SK-N-DZ (cell line): ENCODE measurements at regions not wholly inside any gene's neighbourhood (a gene's known extent, or its start where the extent isn't known, plus 50 kb on each side); places are given as distances from the start of the nearest gene placed in this dataset.
"Not testable (repeated sequence)": the region's sequence is repeated elsewhere in the genome, so short reads cannot be mapped to it uniquely, and the experiment has no call there.

Experiments
- DNase-seq: peaks from one replicate; pipeline ENCODE4 v3.0.0-alpha.2; 2015; ENCODE audit warnings: low spot score

DNA sequence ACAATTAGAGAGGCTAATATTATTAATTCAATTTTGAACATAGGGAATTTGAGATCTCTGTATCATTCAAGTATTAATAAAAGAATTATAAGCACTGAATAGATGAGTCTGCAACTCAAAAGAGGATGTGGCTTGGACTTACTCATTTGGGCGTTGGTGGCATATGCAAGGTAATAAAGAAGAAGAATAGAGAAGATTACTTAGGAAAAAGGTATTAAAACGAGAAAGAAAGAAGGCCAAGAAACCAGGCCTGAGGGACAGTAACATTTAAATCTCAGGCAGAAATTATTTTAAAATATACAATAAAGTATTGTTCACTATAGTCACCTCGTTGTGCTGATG is 383.0 kb upstream of the INTU start:
- DNase-seq, result no peak

DNA sequence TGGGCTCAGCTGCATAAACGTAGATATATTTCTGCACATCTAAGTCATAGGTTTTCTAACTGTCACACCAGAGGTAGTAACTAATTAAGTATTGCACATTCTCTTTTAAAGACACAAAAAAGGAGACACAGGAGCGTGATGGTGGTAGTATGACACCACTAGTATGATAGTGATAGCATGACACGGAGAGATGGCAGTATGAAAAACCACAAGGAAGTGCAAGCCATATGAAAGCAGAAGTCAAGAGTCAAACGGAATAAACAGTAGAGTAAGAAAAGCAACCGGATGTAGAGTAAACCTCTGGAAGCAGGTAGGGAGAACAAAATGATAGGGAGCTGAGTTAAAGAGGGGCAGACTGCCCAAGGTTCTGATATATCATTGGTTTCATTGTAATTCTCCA is 382.2 kb upstream of the INTU start:
- DNase-seq, result no peak

DNA sequence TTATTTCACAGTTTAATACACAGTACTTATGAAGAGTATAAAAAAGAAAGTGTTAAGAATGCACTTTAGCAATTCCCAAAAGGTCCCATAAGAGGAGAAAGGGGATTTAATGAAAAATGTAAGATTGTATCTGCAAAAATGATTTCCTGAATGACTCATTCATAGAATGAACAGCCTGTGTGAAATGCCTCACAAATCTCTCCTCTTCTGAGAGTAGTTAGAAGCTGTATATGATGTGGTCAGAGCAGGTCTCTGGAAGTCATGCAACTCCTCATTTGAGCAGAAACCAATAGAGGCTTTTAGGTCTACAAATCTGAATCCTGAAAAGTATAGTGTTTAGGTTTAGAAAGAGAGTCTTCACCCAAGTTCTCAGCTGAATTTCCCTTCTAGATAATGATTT is 381.3 kb upstream of the INTU start:
- DNase-seq, result no peak

DNA sequence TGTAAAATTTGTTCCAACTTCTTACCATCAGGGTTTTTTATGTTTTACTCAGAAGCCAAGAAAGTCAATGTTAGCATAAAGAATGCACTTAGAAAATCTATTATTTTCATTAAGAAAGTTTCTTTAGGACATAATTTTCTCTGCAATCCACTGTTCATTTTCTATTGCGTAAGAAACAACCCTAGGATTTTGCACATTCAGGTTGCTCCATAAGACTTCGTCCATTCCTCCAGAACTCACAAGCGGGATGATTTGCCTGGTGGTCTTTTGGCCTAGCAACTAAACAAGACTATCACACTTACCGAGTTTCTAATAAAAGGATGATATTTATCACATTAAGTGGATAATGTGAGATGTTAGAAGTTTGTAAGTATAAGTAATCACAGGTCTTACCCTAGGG is 376.3 kb upstream of the INTU start:
- no peak for DNase-seq

DNA sequence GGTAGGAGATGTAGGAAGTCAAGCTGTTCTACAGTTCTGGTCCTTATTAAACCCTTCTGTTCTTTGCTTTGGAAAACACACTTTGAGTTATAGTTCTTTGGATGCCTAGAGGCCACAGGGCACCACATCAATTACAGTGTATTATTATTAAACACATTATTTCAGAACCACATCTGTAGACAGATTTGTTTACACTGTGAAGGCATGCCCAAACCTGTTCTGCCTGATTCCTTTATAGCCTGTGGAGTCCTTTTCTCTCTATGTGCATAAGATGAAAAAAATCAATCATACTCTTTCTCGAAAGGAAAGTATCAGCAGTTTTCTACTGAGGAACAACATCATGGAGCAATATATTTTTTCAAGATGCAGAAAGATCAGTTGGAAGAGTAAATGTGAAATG is 371.3 kb upstream of the INTU start:
- DNase-seq, result no peak

DNA sequence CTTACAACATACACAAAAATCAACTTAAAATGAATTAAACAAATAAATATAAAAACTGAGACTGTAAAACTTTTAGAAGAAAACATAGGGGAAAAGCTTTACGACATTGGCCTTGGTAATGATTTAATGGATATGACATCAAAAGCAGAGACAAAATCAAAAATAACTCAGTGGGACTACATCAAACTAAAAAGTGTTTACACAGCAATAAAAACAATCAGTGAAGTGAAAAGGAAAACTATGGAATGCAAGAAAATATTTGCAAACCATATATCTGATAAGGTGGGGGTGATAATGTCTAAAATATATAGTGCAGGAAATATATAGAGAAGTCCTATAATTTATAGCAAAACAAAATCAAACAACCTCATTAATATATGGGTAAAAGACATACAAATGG is 364.4 kb upstream of the INTU start:
- no peak for DNase-seq

DNA sequence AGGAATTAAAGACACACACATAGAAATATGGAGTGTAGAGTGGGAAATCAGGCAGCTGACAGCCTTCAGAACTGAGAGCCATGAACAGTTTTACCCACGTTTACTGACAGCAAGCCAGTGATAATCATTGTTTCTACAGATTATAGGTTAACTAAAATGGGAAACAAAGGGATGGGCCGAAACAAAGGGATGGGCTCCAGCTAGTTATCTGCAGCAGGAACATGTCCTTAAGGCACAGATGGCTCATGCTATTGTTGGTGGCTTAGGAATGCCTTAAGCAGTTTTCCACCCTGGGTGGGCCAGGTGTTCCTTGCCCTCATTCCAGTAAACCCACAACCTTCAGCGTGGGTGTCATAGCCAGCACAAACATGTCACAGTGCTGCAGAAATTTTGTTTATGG is 355.7 kb upstream of the INTU start:
- DNase-seq, result not testable (repeated sequence)

DNA sequence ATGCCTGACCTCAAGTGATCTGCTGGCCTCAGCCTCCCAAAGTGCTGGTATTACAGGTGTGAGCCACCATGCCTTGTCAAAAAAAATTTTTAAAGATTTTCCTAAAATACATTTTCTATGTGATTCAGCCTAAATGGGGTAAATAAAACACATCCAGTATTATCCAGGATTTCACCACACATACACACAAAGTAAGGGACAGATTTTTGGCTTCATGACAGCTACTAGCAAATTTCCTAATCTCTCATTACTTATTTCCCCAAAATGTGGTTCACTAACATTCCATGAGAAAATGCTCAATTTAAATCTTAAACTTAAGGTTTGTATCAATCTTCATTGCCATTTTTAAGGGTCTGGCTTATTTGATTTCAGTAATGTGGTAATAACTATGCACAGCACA is 348.5 kb upstream of the INTU start:
- no peak for DNase-seq

DNA sequence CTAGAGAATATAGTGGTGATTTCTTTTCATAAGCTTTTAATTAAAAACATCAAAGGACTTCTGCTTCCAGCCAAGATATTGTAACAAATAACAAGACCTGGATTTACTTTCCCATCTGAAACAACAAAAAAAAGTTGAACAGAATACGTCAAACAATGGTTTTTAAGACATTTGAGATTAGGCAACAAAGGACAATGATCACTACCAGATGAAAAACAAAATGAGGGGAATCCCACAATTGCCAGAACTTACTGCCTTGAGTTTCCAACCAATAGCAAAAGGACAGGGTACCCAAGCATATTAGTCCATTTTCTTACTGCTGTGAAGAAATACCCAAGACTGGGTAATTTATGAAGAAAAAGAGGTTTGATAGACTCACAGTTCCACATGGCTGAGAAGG is 341.4 kb upstream of the INTU start:
- DNase-seq, result no peak

DNA sequence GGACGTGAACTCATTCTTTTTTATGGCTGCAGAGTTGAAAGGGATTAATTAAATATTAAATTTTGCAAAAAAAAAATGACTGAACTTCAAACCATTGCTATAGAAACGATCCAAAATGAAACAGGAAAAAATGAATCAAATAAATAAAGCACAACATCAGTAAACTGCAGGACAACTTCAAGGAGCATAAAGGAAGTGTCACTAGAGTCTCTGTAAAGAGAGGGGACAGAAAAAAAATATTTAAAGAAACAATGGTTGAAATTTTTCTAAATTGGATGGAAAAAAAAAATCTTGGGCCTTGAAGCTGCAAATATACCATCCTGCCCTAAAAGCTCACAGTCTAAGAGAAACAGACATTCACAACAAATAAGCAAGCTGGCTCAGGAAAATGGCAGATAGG is 339.3 kb upstream of the INTU start:
- no peak for DNase-seq

DNA sequence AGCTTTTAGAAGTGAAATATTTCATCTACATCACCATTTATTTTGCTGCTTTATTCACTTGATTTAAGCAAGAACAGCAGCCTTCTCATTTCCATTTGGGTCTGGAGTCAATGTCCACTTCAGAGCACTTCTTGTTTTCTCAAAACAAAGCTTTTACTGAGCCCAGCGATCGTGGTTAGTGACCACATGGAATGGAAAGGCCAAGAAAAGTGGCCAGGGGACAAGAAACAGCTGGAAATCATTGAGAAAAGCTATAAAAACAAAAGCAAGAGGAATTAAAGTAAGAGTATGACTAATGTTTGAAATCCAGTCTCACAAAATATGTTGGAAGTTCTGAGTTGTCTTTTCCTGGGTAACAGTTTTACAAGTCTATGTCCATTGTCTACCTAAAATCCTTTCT is 328.4 kb upstream of the INTU start:
- DNase-seq, result no peak

DNA sequence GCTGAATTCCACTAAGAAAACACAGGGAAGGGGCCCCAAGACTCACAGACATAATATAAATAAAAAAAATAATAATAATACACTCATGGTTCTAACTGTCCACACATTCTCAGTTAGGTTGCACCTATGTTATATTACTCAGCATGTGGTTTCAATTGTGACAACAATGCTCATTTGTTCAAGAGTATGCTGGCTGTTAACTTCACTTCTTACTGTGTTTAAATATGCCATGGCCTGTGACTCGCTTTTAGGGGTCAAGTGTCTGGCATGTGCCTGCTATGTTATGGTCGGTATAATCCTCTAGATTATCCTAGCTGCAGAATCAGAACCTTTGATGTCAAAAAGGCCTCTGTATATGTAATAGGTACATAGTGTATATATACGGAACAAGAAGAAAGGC is 324.8 kb upstream of the INTU start:
- DNase-seq, result no peak

DNA sequence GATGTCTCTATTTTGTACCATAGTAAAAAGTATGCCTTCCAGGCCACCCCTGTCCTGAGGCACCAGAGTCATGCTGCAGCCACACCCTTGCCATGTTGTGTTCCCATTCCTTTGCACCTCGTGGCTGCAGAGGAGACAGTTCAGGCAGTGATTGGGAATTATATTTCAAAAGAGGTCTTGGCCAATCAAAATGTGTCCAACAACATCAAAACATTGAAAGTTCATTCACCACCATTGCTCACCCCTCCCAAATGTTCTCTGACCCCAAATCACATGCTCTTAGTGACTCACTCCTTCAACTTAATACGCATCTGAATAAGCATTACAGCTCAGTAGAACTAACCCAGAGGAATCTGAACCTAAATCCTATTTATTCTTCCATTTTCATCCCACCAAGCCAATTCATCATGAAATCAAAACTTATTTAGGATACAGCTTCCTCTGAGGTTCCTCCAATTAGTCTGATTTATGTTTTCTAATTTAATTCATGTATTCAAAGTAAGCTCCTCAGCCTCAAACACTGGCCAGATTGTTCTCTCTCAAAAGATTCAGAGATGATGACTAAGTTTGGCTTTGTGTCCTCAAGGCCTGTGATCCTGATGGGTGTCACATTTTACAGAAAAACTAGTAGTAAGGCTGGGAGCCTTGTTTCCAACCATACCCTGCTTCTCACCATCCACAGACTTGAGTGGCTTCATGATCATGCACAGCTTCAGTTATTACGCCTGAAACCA is 323.2 kb upstream of the INTU start:
- no peak for DNase-seq

DNA sequence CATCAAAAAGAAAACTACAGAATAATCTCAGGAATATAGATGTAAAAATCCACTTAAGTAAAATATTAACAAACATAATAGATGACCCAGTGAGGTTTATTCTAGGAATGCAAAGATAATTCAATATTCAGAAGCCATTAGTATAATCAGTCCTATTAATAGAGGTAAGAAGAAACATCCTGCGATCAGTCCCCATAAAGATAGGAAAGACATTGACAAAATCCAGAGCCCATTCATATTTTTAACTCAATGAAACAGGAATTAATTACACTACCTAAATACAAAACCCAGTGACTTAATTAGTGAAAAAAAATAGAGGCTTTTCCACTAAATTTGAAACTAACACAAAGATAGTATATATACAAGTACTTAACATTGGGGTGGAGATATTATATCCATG is 321.4 kb upstream of the INTU start:
- DNase-seq, result no peak

DNA sequence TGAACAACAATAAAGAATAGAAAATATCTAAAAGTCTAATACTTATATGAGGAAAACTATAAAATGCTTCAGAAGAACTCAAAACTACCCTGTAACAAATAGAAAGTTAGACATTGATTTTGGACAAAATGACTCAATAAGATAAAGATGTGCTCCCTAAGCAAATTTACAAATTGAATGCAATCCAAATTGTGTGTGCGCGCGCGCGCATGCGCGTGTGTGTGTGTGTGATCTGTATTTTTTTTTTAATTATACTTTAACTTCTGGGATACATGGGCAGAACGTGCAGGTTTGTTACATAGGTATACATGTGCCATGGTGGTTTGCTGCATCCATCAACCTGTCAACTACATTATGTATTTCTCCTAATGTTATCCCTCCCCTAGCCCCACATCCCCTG is 320.8 kb upstream of the INTU start:
- DNase-seq, result no peak

DNA sequence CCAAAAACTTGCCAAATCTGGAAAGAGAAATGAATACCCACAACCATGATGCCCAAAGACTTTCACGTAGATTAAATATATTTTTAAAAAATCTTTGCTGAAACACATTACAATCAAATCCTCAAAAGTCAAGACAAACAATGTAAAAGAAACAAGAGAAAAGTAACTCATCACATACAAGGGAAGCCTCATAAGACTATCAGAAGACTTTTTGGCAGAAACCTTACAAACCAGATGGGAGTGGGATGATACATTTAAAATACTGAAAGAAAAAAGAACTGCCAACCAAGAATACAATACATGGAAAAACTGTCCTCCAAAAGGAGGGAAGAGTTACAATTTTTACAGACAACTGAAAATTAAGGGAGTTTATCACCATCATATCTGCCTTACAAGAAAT is 319.0 kb upstream of the INTU start:
- no peak for DNase-seq

DNA sequence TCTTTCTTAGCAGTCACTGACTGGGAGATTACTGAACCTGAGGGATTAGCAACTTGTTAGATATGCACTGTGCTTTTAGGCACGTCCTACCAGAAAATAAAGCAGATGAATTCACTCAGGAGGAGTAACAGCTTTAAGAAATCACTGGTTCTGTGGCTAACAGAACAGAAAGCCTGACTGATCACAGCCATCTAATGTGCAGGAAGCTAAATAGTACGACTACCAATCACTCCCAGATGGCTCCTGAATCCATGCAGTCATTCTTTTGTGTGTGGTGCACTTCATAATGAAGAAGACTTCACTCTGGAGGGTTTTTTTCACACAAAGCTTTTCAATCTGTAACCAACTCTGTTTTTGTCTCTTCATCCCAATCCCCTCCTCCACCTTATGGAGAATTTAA is 305.3 kb upstream of the INTU start:
- DNase-seq, result no peak

DNA sequence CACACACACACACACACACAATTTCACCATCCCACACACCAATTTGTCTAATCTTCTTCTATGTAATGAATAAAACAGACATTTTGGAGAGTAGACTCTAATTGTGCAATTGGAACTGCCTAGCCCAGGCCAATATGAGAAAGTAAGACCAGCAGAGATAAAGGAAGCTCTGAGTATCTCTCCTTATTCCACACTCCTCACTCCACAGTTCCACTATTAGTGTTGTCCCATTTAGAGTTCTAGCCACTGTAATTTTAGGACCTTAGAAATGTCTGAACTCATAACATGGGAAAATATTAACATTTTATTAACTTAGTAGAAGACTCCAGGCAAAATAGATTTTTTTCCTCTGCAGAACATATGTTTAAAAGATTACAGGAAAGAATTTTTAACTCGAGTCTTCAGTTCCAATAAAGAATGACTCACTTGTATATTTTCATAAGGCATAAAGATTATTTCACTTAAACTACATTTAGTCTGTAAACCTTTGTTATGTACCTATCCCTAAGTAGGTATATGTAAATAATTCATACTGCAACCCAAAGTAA is 297.6 kb upstream of the INTU start:
- DNase-seq, result no peak

DNA sequence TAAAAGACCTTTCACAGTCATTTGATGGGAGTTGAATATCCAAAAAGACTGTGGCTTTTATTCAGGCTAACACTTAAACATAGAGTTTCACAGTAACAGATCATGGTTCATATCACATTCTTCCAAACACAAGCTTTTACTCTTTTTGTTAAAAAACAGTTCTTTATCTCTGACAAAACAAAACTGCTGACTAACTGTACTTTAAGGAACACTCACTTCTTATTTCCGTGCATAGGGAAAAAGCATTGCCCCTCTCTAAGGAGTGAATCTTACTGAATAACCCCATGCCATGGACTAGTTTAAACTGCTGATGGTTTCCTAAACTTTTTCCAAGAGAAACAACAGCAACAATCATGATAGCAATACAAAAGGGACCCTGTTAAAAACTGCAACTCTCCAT is 297.0 kb upstream of the INTU start:
- no peak for DNase-seq

DNA sequence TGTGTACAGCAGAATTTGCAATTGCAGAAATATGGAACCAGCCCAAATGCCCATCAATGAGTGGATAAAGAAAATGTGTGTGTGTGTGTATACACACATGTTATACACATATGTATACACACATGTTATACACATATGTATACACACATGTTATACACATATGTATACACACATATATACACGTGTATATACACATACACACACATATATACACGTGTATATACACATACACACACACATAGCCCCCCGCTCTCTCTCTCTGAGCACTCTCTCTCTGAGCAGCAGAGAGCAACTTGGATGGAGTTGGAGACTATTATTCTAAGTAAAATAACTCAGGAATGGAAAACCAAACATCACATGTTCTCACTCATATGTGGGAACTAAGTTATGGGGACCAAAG is 289.6 kb upstream of the INTU start:
- not testable (repeated sequence) for DNase-seq

DNA sequence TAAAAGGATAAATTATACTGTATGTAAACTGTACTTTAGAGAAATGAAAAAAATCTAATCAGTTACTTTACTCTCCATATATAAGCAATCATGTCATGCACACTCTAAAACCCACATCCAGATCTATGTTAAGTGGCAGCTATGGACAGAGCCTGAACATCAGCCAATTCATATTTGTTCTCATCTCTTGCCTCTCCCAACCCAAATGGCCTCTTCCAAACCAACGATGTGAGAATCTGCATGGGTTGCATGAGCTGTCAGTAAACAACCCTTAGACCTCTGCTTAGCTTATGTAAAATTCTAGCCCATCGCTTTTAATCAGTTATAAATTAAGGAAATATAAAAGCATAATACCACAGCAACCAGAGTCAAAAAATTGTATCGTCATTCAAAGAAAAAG is 288.7 kb upstream of the INTU start:
- DNase-seq, result no peak

DNA sequence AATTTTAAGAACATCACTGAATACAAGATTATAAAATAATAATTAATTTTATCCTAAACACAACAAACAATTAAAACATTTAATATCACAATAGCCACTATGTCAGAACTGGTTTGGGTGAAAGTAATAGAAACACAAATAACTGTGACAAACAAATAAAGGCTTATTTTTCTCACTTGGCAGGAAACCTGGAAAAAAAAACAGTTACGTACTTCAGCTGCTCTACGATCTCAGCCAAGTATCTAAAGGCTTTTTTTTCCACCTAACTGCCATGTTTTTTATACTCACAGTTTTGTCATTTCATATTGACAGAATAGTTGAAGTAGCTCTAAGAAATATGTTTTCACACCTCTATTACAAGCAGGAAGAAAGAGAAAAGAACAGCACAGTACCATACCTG is 284.8 kb upstream of the INTU start:
- DNase-seq, result no peak

DNA sequence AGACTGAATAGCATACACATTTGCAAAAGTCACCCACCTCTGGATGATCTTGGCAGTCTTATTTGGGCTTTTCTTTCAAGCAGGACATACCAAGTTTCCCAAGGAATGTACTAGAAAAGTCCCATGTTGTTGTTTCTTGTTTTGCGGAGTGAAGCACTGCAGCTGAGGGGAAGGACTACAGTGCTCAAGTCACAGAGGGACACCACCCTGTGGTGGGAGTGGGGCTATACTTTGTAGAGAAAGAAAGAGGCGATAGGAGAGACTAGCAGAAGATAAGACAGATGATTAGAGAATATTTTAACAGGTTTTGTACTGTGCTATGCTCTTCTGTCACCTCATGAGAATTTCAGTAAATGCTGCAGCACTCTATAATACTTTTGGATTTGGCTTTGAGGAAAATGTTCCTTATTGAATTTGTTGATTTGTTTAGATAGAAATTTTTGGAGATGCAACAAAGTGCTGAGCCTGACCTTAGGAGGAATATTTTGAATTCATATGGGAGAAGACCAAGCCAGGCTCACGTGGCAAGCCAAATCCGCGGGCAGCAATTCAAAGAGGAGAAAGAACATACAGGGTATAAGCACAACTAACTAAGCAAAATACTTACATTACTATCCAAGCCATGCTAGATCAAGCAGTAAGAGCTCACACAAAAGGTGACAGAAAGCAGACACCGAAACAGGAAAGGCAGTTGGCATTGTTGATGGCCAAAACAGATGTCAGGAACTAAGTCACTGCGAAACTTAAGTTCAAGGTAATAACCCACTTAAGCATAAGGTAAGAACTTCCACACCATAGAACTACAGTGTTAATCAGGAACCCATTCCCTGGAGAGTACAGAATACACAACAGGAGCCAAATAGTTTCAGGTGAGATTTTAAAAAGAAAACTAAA is 280.3 kb upstream of the INTU start:
- no peak for DNase-seq
